DND-41 (cell line): ENCODE measurements at regions not wholly inside any gene's neighbourhood (a gene's known extent, or its start where the extent isn't known, plus 50 kb on each side); places are given as distances from the start of the nearest gene placed in this dataset.

Experiments
- ATAC-seq: fragments of 200-7000 bp; cut with Tn5 transposase; 3 replicates; pipeline ENCODE4 v1.9.1; 2021; ENCODE audit warnings: low read depth; ENCODE audit not compliant: insufficient read depth
- DNase-seq: peaks from one replicate; pipeline ENCODE4 v3.0.0-alpha.2; 2020
- H2AFZ ChIP-seq: 2 replicates; pipeline ENCODE4 v1.6.0; 2012; ENCODE audit warnings: low read depth, low read length
- H3K27ac ChIP-seq: 2 replicates; pipeline ENCODE4 v1.5.1; 2012; ENCODE audit warnings: low read length, inconsistent platforms
- H3K27me3 ChIP-seq: fragments of 200-600 bp; sonication (generic); 2 replicates; pipeline ENCODE4 v1.6.0; 2012; ENCODE audit warnings: low read length, mild to moderate bottlenecking, inconsistent platforms; ENCODE audit not compliant: insufficient read depth, poor library complexity
- H3K36me3 ChIP-seq: 2 replicates; pipeline ENCODE4 v1.5.1; 2012; ENCODE audit warnings: low read length, inconsistent platforms; ENCODE audit not compliant: insufficient read depth
- H3K4me1 ChIP-seq: 2 replicates; pipeline ENCODE4 v1.5.1; 2012; ENCODE audit warnings: mild to moderate bottlenecking, low read length; ENCODE audit not compliant: insufficient read depth
- H3K4me2 ChIP-seq: 2 replicates; pipeline ENCODE4 v1.6.0; 2012; ENCODE audit warnings: mild to moderate bottlenecking, moderate library complexity, low read length, inconsistent platforms; ENCODE audit not compliant: insufficient read depth
- H3K4me3 ChIP-seq, 2 experiments: fragments of 200-600 bp in 1 of 2; shearing (Covaris generic) in 1 of 2; 2 replicates each; pipeline ENCODE4 v1.5.1; 2012 to 2016; ENCODE audit warnings: inconsistent platforms in 2 of 2, low read length in 2 of 2, mild to moderate bottlenecking in 2 of 2, low read depth in 1 of 2, moderate library complexity in 1 of 2
- H3K79me2 ChIP-seq: 2 replicates; pipeline ENCODE4 v1.6.0; 2012; ENCODE audit warnings: low read length, inconsistent platforms; ENCODE audit not compliant: insufficient read depth
- H3K9ac ChIP-seq: 2 replicates; pipeline ENCODE4 v1.6.0; 2012; ENCODE audit warnings: low read depth, mild to moderate bottlenecking, inconsistent platforms, low read length, moderate library complexity
- H3K9me3 ChIP-seq: 2 replicates; pipeline ENCODE4 v1.5.1; 2012; ENCODE audit warnings: low read length, moderate library complexity, mild to moderate bottlenecking, inconsistent platforms; ENCODE audit not compliant: insufficient read depth, severe bottlenecking
- H4K20me1 ChIP-seq: 2 replicates; pipeline ENCODE4 v1.6.0; 2012; ENCODE audit warnings: low read length; ENCODE audit not compliant: insufficient read depth
- EZH2 ChIP-seq: IDR thresholded peaks from 3 replicates; pipeline ENCODE4 v1.6.1; 2012; ENCODE audit warnings: borderline replicate concordance, low read depth, mild to moderate bottlenecking, moderate library complexity, low read length, inconsistent platforms; ENCODE audit not compliant: severe bottlenecking
- TF ChIP-seq, protein P1 (sequence below): IDR thresholded peaks from 2 replicates; pipeline ENCODE4 v1.5.1; 2012; ENCODE audit warnings: borderline replicate concordance, low read length, moderate library complexity, mild to moderate bottlenecking; ENCODE audit not compliant: poor library complexity, severe bottlenecking; ENCODE audit errors: extremely low read depth

DNA sequence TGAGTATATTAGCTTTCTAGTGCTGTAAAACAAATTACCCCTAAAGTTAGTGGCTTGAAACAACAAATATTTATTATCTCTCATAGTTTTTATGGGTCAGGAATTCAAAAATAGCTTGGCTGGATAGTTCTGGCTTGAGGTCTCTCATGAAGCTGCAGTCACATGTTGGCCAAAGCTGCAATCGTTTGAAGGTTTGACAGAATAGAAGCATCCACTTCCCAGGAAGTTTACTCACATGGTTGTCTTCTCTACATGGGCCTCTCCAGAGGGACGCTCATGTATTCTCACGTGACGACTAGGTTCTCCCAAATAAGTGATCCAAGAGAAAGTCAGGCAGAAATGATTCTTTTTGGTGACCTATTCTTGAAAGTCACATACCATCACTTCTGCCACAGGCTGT, 99.1 kb downstream of the NIBAN1 start:
- H3K27ac ChIP-seq, result no peak overlapping the region
- no peaks in the 10 kb centered on the region for H3K9me3 ChIP-seq
- ATAC-seq (no peak), DNase-seq (no peak)
- H3K27me3 ChIP-seq, result no peaks in the 10 kb centered on the region
- H3K36me3 ChIP-seq, result no peaks in the 10 kb centered on the region
- TF ChIP-seq, protein P1, sequence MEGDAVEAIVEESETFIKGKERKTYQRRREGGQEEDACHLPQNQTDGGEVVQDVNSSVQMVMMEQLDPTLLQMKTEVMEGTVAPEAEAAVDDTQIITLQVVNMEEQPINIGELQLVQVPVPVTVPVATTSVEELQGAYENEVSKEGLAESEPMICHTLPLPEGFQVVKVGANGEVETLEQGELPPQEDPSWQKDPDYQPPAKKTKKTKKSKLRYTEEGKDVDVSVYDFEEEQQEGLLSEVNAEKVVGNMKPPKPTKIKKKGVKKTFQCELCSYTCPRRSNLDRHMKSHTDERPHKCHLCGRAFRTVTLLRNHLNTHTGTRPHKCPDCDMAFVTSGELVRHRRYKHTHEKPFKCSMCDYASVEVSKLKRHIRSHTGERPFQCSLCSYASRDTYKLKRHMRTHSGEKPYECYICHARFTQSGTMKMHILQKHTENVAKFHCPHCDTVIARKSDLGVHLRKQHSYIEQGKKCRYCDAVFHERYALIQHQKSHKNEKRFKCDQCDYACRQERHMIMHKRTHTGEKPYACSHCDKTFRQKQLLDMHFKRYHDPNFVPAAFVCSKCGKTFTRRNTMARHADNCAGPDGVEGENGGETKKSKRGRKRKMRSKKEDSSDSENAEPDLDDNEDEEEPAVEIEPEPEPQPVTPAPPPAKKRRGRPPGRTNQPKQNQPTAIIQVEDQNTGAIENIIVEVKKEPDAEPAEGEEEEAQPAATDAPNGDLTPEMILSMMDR, result no peak
- no peak for TF ChIP-seq EZH2
- H2AFZ ChIP-seq, result no peak overlapping the region
- no peaks in the 10 kb centered on the region for H4K20me1 ChIP-seq
- no peaks in the 10 kb centered on the region for H3K79me2 ChIP-seq
- H3K4me3 ChIP-seq, result no peak overlapping the region
- H3K9ac ChIP-seq, result no peak overlapping the region
- no peaks in the 10 kb centered on the region for H3K4me1 ChIP-seq
- H3K4me2 ChIP-seq, result no peak overlapping the region

DNA sequence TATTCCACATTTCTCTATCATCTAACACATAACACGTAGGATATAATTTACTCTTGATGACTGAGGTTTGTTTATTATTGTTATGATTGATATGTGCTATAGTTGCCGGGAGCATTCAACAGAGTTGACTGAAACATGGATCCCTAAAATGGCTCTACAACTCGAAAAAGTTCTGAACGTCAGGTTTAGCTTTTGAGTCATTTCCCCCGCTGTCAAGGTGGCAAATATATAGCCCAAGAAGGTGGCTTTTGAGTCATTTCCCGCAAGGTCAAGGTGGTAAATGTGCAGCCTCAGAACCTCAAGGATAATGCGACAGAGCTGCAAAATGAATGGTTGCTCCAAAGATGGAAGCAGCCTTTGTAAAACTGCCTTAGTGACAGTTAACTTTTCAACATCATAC, 104.0 kb downstream of the NIBAN1 start:
- H3K4me3 ChIP-seq, result no peak overlapping the region
- no peak for TF ChIP-seq EZH2
- TF ChIP-seq, protein P1, result no peak
- no peaks in the 10 kb centered on the region for H3K79me2 ChIP-seq
- H4K20me1 ChIP-seq, result no peaks in the 10 kb centered on the region
- no peaks in the 10 kb centered on the region for H3K4me1 ChIP-seq
- DNase-seq (no peak), ATAC-seq (no peak)
- no peaks in the 10 kb centered on the region for H3K27me3 ChIP-seq
- H3K36me3 ChIP-seq, result no peaks in the 10 kb centered on the region
- H3K9ac ChIP-seq, result no peak overlapping the region
- H3K9me3 ChIP-seq, result no peaks in the 10 kb centered on the region
- no peak overlapping the region for H3K4me2 ChIP-seq
- no peak overlapping the region for H2AFZ ChIP-seq
- no peak overlapping the region for H3K27ac ChIP-seq

DNA sequence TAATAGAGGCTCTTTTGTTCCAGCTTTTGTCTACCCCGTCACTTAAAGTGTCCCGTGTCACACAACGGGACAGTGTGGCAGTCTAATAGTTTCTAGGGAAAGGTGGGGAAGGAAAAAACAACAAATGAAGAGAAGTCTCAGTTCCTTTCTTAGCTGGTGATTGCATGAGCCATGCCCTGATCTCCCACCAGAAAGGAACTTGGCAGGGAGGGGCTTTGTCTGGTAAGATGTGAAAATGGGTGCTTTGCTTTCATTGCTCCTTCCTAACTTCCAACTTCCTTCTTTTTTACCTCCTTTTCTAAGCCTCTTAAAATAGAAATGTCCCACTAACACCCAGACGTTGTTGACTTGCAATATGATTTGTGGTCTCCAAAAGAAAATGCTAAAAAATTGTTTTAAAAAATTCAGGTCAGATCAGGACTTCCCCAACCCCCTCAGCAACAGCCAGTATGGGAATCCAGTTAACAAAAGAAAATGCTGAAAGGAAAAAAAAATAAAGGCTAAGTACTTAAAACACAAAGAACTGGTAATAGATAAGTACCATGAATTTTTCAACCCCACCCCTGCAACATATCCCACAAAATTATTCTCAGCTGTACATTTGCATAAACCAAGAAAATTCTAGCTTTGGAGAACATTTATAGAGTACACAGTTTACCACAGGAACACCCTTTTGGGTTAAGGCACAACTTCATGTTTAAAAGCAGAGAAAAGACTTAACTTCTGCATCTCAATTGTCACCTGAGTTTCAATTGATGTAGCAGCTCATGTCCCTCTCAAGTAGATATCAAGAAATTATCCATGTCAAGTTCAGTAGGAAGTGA, 106.2 kb downstream of the NIBAN1 start:
- no peak for DNase-seq
- ATAC-seq, result no peak

More for the DNA sequence above, 106.2 kb downstream of the NIBAN1 start:
- Histone ChIP-seq H2AFZ (no peak overlapping the region), H3K4me2 (no peak overlapping the region), H3K36me3 (no peaks in the 10 kb centered on the region), H3K4me1 (no peaks in the 10 kb centered on the region), H3K79me2 (no peaks in the 10 kb centered on the region), H3K4me3 (no peak overlapping the region), H3K9me3 (no peaks in the 10 kb centered on the region), H3K9ac (no peak overlapping the region), H4K20me1 (no peaks in the 10 kb centered on the region), H3K27me3 (no peaks in the 10 kb centered on the region), H3K27ac (no peak overlapping the region)
- TF ChIP-seq EZH2, result no peak
- TF ChIP-seq, protein P1, result no peak
